ENCODE measurements at regions not wholly inside any gene's neighbourhood (a gene's known extent, or its start where the extent isn't known, plus 50 kb on each side); places are given as distances from the start of the nearest gene placed in this dataset.

- TF ChIP-seq, protein P1, sequence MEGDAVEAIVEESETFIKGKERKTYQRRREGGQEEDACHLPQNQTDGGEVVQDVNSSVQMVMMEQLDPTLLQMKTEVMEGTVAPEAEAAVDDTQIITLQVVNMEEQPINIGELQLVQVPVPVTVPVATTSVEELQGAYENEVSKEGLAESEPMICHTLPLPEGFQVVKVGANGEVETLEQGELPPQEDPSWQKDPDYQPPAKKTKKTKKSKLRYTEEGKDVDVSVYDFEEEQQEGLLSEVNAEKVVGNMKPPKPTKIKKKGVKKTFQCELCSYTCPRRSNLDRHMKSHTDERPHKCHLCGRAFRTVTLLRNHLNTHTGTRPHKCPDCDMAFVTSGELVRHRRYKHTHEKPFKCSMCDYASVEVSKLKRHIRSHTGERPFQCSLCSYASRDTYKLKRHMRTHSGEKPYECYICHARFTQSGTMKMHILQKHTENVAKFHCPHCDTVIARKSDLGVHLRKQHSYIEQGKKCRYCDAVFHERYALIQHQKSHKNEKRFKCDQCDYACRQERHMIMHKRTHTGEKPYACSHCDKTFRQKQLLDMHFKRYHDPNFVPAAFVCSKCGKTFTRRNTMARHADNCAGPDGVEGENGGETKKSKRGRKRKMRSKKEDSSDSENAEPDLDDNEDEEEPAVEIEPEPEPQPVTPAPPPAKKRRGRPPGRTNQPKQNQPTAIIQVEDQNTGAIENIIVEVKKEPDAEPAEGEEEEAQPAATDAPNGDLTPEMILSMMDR (IDR thresholded peaks at IDR 0.05; ENCODE audit: insufficient read depth, low read length, poor library complexity, severe bottlenecking), result no peak
- TF ChIP-seq EZH2phosphoT487 (conservative IDR thresholded peaks at IDR 0.05; ENCODE audit: low read length), result no peak
Observed at GRCh38 chr10:118838364-118838763, 83.6 kb upstream of the CACUL1 start.

Measured in SU-DHL-6 (cell line).